ENCODE measurements at regions not wholly inside any gene's neighbourhood (a gene's known extent, or its start where the extent isn't known, plus 50 kb on each side); places are given as distances from the start of the nearest gene placed in this dataset.

- TF ChIP-seq FOXK2 (IDR thresholded peaks at IDR 0.05) (no peak), SUZ12 (IDR thresholded peaks at IDR 0.05) (no peak), FOXM1 (IDR thresholded peaks at IDR 0.05; ENCODE audit: borderline replicate concordance) (no peak), LEF1 (IDR thresholded peaks at IDR 0.05; ENCODE audit: borderline replicate concordance) (no peak), TARDBP (IDR thresholded peaks at IDR 0.05) (no peak), PKNOX1 (IDR thresholded peaks at IDR 0.05) (no peak), BHLHE40 (IDR thresholded peaks at IDR 0.05; ENCODE audit: borderline replicate concordance) (no peak), HDGF (IDR thresholded peaks at IDR 0.05; ENCODE audit: borderline replicate concordance) (no peak)
These were observed 183.1 kb downstream of the ZNF330 start for GRCh38 chr4:141403782-141404181.

All from HEK293T (cell line).